GM10266 (cell line): ENCODE measurements at regions not wholly inside any gene's neighbourhood (a gene's known extent, or its start where the extent isn't known, plus 50 kb on each side); places are given as distances from the start of the nearest gene placed in this dataset.

Source experiments
- DNase-seq: peaks from one replicate; pipeline ENCODE4 v3.0.0; 2012; ENCODE audit errors: extremely low spot score
- CTCF ChIP-seq: IDR thresholded peaks from 2 replicates; pipeline ENCODE4 v1.5.1; 2012; ENCODE audit warnings: mild to moderate bottlenecking, low read depth; ENCODE audit not compliant: control insufficient read depth, insufficient read depth; ENCODE audit errors: missing control alignments

GRCh38 chr1:30323352-30323751, 400.0 kb downstream of the MATN1 start:
- no peak for TF ChIP-seq CTCF
- no peak for DNase-seq

GRCh38 chr1:30322859-30323257, 400.5 kb downstream of the MATN1 start:
- DNase-seq: no peak
- no peak for TF ChIP-seq CTCF

- DNase-seq: no peak
- TF ChIP-seq CTCF: no peak
These were observed 401.2 kb downstream of the MATN1 start for GRCh38 chr1:30321996-30322858.

- DNase-seq: no peak
- TF ChIP-seq CTCF: no peak
These were observed 402.0 kb downstream of the MATN1 start for GRCh38 chr1:30321246-30321910.

GRCh38 chr1:30320581-30320890, 402.8 kb downstream of the MATN1 start:
- no peak for DNase-seq
- no peak for TF ChIP-seq CTCF

GRCh38 chr1:30319765-30320580, 403.4 kb downstream of the MATN1 start:
- no peak for TF ChIP-seq CTCF
- no peak for DNase-seq
